ENCODE measurements at regions not wholly inside any gene's neighbourhood (a gene's known extent, or its start where the extent isn't known, plus 50 kb on each side); places are given as distances from the start of the nearest gene placed in this dataset.
"Not testable (repeated sequence)": the region's sequence is repeated elsewhere in the genome, so short reads cannot be mapped to it uniquely, and the experiment has no call there.

- DNase-seq (ENCODE audit: low read depth) = no peak
Observed at GRCh38 chr4:189664693-189665250, 275.9 kb upstream of the FRG1 start.

- not testable (repeated sequence) for DNase-seq (ENCODE audit: low read depth)
Observed at GRCh38 chr4:189665712-189666305, 274.9 kb upstream of the FRG1 start.

GRCh38 chr4:189667386-189667785, 273.3 kb upstream of the FRG1 start:
- not testable (repeated sequence) for DNase-seq (ENCODE audit: low read depth)

GRCh38 chr4:189697675-189698245, 242.9 kb upstream of the FRG1 start:
- not testable (repeated sequence) for DNase-seq (ENCODE audit: low read depth)

GRCh38 chr4:189703000-189703399, 237.7 kb upstream of the FRG1 start:
- not testable (repeated sequence) for DNase-seq (ENCODE audit: low read depth)

GRCh38 chr4:189706821-189707220, 233.9 kb upstream of the FRG1 start:
- DNase-seq (ENCODE audit: low read depth) = not testable (repeated sequence)

- not testable (repeated sequence) for DNase-seq (ENCODE audit: low read depth)
Observed at GRCh38 chr4:189707227-189707626, 233.4 kb upstream of the FRG1 start.

GRCh38 chr4:189711956-189712355, 228.7 kb upstream of the FRG1 start:
- not testable (repeated sequence) for DNase-seq (ENCODE audit: low read depth)

- not testable (repeated sequence) for DNase-seq (ENCODE audit: low read depth)
Observed at GRCh38 chr4:189721016-189721993, 219.4 kb upstream of the FRG1 start.

GRCh38 chr4:189722324-189723003, 218.2 kb upstream of the FRG1 start:
- DNase-seq (ENCODE audit: low read depth) = peak; percentile 44

GRCh38 chr4:189727982-189728638, 212.6 kb upstream of the FRG1 start:
- DNase-seq (ENCODE audit: low read depth) = not testable (repeated sequence)

- not testable (repeated sequence) for DNase-seq (ENCODE audit: low read depth)
Observed at GRCh38 chr4:189731989-189732388, 208.7 kb upstream of the FRG1 start.

GRCh38 chr4:189733507-189733906, 207.2 kb upstream of the FRG1 start:
- not testable (repeated sequence) for DNase-seq (ENCODE audit: low read depth)

GRCh38 chr4:189734648-189735267, 205.9 kb upstream of the FRG1 start:
- DNase-seq (ENCODE audit: low read depth) = not testable (repeated sequence)

- DNase-seq (ENCODE audit: low read depth) = not testable (repeated sequence)
Observed at GRCh38 chr4:189736656-189737055, 204.0 kb upstream of the FRG1 start.

- not testable (repeated sequence) for DNase-seq (ENCODE audit: low read depth)
Observed at GRCh38 chr4:189740118-189740517, 200.6 kb upstream of the FRG1 start.

GRCh38 chr4:189740873-189741272, 199.8 kb upstream of the FRG1 start:
- DNase-seq (ENCODE audit: low read depth) = no peak

GRCh38 chr4:189753092-189753491, 187.6 kb upstream of the FRG1 start:
- not testable (repeated sequence) for DNase-seq (ENCODE audit: low read depth)

- DNase-seq (ENCODE audit: low read depth) = no peak
Observed at GRCh38 chr4:189763583-189763982, 177.1 kb upstream of the FRG1 start.

- DNase-seq (ENCODE audit: low read depth) = no peak
Observed at GRCh38 chr4:189765301-189765700, 175.4 kb upstream of the FRG1 start.

GRCh38 chr4:189765736-189766135, 174.9 kb upstream of the FRG1 start:
- no peak for DNase-seq (ENCODE audit: low read depth)

Data from iris pigment epithelial cell (primary cell).